A549 (cell line): ENCODE measurements at regions not wholly inside any gene's neighbourhood (a gene's known extent, or its start where the extent isn't known, plus 50 kb on each side); places are given as distances from the start of the nearest gene placed in this dataset.

Source experiments
- JUN ChIP-seq, 2 experiments: fragments of >200 bp; sonication (Bioruptor Twin); formaldehyde crosslinking; IDR thresholded peaks; 2 replicates in 1 of 2; 3 replicates in 1 of 2; pipeline ENCODE4 v1.6.1; 2016 to 2017
- POLR2A ChIP-seq: IDR thresholded peaks from 2 replicates; pipeline ENCODE4 v1.6.1; 2012; ENCODE audit warnings: mild to moderate bottlenecking, low read length
- ZFP36 ChIP-seq: fragments of 450-650 bp; IDR thresholded peaks from 2 replicates; pipeline ENCODE4 v1.6.1; 2014; ENCODE audit warnings: borderline replicate concordance; ENCODE audit not compliant: partially characterized antibody
- TF ChIP-seq, protein P1 (sequence below): fragments of >200 bp; sonication (Bioruptor Twin); formaldehyde crosslinking; IDR thresholded peaks from 3 replicates; pipeline ENCODE4 v1.5.1; 2016
- TF ChIP-seq, protein P2 (sequence below): fragments of 200-600 bp; sonication (generic); IDR thresholded peaks from 2 replicates; pipeline ENCODE4 v1.6.1; 2016; ENCODE audit warnings: antibody characterized with exemption, mild to moderate bottlenecking, moderate library complexity
- TF ChIP-seq, protein P3 (sequence below): fragments of 250-450 bp; sonication (Bioruptor Pico); IDR thresholded peaks from 2 replicates; pipeline ENCODE4 v1.5.0; 2020; ENCODE audit warnings: low read depth, mild to moderate bottlenecking, moderate library complexity

DNA sequence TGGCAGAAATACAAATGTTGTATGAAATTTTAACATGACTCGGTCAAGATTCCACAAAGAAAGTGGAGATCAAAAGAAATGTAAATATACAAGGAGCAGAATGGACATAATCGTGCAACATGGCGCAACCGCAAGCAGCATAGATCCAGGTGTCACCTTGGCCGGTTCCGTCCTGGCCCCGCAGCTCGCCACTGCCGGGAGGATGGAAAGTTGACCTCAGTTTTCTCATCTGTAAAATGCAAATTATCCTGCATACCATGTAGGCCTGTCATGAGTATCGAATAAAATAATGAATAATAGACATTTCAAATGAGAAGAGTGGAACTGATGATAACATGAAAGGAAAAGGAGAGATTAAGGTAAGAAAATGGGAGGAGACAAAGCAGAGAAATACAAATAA lies 427.3 kb upstream of the SMIM21 start:
- no peak for TF ChIP-seq POLR2A
- TF ChIP-seq, protein P1, sequence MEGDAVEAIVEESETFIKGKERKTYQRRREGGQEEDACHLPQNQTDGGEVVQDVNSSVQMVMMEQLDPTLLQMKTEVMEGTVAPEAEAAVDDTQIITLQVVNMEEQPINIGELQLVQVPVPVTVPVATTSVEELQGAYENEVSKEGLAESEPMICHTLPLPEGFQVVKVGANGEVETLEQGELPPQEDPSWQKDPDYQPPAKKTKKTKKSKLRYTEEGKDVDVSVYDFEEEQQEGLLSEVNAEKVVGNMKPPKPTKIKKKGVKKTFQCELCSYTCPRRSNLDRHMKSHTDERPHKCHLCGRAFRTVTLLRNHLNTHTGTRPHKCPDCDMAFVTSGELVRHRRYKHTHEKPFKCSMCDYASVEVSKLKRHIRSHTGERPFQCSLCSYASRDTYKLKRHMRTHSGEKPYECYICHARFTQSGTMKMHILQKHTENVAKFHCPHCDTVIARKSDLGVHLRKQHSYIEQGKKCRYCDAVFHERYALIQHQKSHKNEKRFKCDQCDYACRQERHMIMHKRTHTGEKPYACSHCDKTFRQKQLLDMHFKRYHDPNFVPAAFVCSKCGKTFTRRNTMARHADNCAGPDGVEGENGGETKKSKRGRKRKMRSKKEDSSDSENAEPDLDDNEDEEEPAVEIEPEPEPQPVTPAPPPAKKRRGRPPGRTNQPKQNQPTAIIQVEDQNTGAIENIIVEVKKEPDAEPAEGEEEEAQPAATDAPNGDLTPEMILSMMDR: no peak
- no peak for TF ChIP-seq JUN (IDR thresholded peaks at IDR 0.05)
- TF ChIP-seq, protein P2, sequence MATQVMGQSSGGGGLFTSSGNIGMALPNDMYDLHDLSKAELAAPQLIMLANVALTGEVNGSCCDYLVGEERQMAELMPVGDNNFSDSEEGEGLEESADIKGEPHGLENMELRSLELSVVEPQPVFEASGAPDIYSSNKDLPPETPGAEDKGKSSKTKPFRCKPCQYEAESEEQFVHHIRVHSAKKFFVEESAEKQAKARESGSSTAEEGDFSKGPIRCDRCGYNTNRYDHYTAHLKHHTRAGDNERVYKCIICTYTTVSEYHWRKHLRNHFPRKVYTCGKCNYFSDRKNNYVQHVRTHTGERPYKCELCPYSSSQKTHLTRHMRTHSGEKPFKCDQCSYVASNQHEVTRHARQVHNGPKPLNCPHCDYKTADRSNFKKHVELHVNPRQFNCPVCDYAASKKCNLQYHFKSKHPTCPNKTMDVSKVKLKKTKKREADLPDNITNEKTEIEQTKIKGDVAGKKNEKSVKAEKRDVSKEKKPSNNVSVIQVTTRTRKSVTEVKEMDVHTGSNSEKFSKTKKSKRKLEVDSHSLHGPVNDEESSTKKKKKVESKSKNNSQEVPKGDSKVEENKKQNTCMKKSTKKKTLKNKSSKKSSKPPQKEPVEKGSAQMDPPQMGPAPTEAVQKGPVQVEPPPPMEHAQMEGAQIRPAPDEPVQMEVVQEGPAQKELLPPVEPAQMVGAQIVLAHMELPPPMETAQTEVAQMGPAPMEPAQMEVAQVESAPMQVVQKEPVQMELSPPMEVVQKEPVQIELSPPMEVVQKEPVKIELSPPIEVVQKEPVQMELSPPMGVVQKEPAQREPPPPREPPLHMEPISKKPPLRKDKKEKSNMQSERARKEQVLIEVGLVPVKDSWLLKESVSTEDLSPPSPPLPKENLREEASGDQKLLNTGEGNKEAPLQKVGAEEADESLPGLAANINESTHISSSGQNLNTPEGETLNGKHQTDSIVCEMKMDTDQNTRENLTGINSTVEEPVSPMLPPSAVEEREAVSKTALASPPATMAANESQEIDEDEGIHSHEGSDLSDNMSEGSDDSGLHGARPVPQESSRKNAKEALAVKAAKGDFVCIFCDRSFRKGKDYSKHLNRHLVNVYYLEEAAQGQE: no peak
- TF ChIP-seq, protein P3, sequence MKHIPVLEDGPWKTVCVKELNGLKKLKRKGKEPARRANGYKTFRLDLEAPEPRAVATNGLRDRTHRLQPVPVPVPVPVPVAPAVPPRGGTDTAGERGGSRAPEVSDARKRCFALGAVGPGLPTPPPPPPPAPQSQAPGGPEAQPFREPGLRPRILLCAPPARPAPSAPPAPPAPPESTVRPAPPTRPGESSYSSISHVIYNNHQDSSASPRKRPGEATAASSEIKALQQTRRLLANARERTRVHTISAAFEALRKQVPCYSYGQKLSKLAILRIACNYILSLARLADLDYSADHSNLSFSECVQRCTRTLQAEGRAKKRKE (CRISPR knock-in tag): no peak
- no peak for TF ChIP-seq ZFP36
